DOHH2 (cell line): ENCODE measurements at regions not wholly inside any gene's neighbourhood (a gene's known extent, or its start where the extent isn't known, plus 50 kb on each side); places are given as distances from the start of the nearest gene placed in this dataset.

Source experiments
- CTCF ChIP-seq: fragments of 200-600 bp; sonication (generic); IDR thresholded peaks from one replicate; pipeline ENCODE4 v1.5.1; 2014; ENCODE audit warnings: antibody characterized with exemption, mild to moderate bottlenecking, low read depth, low read length; ENCODE audit not compliant: poor library complexity, severe bottlenecking
- EZH2phosphoT487 ChIP-seq: fragments of 200-600 bp; sonication (generic); IDR thresholded peaks from 2 replicates; pipeline ENCODE4 v1.6.1; 2017; ENCODE audit warnings: borderline replicate concordance, mild to moderate bottlenecking, antibody characterized with exemption, low read length, moderate library complexity, mixed read lengths

GRCh38 chr6:153942361-153942760, 96.7 kb upstream of the OPRM1 start:
- no peak for TF ChIP-seq CTCF
- no peak for TF ChIP-seq EZH2phosphoT487
